Stimulated activated CD4-positive, alpha-beta T cell treated with anti-CD3 and anti-CD28 coated beads, Interleukin-12 subunit alpha, Interleukin-12 subunit beta, amount 100 ng/mL, for 24 hours (primary cell): ENCODE measurements at regions not wholly inside any gene's neighbourhood (a gene's known extent, or its start where the extent isn't known, plus 50 kb on each side); places are given as distances from the start of the nearest gene placed in this dataset.

Experiments used
- DNase-seq, 2 experiments: peaks; one replicate each; pipeline ENCODE4 v3.0.0-alpha.2; 2020; ENCODE audit warnings: low read depth in 2 of 2

DNA sequence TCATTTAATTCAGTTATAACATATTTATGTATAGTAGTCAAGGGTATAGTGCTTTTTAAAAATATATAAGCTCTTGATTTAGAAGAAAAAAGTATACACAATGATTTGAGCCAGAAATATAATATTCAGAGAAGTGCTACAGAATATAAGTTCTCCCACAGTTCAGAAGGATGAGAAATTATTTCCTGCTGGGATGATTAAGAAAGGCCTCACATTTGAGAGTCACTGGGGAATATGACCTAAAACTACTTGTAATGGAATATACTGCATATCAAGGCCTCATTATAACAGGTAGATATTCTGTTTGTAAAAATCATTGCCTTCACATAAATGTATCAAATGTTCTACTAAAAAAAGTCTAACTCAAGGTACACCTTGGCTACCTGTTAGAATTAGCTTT is 203.5 kb downstream of the MBD2 start:
- no peak for DNase-seq

DNA sequence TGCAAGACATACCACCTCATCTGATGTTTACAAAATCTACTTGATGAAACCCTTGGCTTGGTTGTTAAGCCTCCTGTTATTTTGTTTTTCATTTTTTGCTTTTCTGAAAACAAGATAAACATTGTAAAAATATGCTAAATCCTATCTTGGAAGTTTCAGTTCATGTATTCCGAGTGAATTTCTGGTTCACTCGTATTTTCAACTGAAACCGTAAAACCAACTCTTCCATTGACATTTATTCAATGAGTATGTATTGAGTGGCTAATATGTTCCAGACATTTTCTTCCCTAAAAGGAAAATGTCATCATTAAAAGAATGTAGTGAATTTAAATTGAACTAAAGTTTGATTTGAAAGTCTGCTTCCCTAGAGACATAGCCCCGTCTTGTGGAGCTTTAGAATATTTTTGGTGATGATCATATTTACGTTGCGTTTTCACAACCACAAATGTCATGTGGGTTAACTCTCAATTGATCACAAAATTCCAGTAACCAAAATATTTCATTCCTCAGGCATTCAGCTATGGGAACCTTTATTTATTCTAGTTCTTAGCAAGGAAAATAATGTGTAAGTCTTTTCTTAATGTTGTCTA is 204.2 kb downstream of the MBD2 start:
- no peak for DNase-seq

DNA sequence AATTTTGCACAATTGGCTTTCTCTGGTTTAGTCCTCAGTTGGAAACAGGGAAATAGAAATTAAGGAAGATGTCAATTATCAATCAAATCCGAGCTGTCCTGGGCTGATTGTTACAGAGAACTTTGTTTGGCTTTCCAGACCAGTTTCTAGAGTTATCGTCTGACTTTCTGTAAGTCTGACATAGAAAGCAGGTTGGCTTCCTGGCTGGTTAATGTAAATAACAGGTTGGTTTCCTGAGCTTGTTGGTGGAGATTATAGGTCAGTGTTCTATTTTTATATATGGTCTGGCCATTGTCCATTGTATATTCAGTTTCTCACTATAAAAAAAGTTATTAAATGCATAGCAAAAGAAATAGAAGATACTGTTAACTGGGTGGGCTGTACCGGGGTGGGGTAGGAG is 204.8 kb downstream of the MBD2 start:
- no peak for DNase-seq

DNA sequence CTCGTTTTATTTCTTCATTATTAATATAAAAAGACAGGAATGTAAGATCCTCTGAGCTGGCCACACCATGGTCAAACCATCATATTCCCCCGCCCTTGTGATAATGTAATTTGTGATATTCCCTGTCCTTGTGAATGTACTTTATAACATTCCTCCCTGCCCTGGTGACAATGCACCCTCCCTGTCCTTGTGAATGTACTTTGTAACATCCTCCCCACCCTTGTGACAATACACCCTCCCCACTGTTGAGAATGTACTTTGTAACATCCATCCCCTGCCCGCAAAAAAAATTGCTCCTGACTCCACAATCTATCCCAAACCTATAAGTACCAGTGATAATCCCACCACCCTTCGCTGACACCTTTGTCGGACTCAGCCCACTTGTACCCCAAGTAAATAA is 211.0 kb downstream of the MBD2 start:
- DNase-seq: no peak

DNA sequence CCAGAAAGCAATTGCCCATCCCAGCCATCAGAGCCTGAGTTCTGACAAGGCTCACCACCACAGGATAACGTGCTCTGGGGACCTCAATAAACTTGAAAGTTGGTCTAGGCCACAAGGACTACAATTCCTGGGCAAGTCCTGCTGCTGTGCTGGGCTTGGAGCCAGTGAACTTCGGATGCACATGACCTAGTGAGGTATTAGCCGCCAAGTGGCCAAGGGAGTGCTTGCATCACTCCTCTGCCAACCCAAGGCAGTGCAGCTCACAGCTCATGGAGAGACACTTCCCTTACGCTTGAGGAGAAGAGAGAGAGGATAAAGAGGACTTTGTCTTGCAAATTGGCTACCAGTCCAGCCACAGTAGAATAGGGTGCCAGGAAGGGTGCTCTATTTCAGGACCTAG is 219.6 kb downstream of the MBD2 start:
- DNase-seq: no peak

DNA sequence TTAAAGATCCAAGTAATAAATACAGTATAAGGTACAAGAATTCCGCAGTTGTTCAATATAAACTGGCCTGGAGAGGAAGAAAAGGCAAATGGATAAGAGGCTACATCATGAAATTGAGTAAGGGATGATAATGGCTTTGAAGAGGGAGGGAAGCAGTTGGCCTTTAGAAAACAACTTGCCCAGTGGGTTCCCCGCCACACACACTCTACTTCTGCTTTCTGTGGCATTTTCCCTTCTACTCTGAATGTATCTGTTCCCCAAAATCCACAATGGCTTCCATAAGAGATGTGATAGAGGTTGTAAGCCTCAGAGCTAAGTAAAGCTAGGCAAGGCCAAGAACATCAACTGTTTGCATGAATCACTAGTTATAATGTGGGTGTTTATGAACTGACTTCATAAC is 221.3 kb downstream of the MBD2 start:
- DNase-seq: no peak

DNA sequence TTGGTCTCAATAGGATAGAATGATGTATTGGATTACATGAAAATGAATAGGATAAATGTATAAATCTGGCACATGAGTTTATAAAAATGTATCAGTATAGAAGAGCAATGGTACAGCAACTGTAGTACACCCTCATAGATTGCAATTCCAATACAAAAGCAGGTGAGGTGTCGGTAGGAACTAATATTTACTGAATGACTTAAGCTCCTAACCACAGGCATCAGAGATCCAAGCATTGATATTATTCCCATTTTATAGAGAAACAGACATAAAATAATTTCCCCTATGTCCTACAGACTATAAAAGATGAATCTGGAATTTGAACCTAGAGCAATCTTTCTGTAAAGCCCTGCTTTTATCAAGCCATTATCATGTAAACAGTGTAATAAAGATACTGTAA is 227.4 kb downstream of the MBD2 start:
- DNase-seq: no peak

DNA sequence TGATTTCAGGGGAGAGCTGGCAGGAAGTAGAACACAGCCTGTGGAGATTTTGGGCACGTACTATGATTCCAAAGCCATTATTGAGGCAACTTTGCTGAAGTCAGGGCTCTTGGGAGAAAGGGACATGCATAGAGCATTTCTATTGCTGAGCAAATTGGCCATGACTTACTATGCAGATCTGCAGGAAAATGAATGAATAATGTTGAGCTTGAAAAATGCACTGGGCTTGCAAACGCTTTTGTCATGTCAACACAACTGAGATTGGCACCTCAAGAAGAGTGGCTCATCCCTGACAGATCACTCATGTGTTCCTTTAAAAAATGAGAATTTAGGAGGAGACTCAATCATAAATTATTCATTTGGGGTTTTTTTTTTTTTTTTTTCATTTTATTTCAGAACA is 230.5 kb downstream of the MBD2 start:
- DNase-seq: no peak

DNA sequence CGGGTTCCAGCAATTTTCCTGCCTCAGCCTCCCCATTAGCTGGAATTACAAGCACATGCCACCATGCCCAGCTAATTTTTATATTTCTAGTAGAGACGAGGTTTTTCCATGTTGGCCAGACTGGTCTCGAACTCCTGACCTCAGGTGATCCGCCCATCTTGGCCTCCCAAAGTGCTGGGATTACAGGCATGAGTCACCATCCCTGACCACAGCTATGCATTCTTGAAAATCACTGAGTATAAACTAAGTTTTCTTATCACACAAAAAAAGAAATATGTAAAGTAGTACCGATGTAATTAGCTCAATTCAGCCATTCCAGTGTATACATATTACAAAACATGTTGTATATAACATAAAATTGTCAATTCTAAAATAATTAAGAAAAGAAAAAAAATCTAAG is 232.7 kb downstream of the MBD2 start:
- no peak for DNase-seq

DNA sequence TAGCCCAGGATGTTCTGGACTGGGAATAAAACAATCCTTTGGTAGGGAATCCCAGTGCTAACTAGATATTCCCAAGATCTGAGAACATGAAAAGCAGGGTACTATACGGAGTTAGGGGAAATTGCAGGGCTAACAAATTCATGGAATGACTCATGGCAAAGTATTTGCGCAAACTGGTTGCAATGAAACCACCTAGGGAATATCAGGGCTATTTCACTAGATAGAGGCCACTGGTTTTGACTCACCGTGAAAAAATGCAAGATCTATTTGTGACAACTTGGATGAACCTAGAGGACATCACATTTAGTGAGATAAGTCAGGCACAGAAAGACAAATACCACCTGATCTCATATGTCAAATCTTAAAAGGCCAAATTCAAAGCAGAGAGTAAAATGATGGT is 233.3 kb downstream of the MBD2 start:
- no peak for DNase-seq

DNA sequence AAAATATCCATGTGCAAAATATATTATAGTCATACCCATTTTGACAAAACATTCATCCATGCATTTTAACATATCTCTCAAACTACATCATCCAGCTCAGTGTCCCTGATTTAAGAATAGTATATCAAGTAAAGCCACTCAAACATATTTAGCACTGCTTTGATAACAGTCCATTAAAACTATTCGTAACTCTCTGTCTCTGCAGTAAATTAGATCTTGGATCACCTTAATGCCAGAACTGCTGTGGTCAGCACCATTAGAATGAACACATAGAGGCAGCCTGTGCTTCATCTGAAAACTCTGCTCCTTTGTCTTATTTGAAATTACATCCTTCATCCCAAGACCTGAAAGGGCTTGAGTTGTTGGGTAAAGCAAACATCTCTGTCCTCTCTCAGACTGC is 234.0 kb downstream of the MBD2 start:
- no peak for DNase-seq

DNA sequence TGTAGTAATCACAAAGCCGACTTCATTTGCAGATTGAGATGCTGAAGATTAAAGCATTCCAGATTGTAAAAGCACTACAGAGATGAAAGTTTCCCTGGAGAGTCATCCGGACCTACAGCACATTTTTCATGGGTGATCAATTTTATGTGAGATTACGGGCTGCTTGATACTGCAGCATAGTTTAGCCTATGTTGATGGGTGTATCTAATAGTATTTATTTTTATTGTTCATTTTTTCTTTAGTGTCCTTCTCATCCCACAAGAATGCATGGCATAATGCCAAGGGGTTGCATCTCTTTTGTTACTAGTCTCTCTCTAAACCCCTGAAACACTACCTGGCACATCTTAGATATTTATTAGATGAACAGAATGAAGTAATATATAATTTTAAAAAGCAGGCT is 240.4 kb downstream of the MBD2 start:
- no peak for DNase-seq

DNA sequence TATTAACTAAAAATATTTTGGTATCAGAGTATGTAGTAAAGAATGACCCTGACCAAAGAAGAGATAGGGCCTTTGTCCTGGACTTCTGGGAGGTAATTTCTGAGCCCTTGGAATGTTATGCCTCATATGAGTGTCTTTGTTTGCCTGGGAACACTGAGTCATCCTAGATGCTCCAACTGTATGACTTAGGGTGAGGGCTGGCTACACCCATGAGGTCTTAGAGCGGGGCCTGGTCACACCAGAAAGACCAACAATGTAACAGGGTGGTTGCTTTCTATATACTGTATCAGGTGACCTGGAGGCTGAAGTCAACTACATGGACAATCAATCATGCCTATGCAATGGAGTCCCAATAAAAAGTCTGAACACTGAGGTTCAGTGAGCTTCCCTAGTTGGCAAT is 253.1 kb downstream of the MBD2 start:
- DNase-seq: no peak

DNA sequence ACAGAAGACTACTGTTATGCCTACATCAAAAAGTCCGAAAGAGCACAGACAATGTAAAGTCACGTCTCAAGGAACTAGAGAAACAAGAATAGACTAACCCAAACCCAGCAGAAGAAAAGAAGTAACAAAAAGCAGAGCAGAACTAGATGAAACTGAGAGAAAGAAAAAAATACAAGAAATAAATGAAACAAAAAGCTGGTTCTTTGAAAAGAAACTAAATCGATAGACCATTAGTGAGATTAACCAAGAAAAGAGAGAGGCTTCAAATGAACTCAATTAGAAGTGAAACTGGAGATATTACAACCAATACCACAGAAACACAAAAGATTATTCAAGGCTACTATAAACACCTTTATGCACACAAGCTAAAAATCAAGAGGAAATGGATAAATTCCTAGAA is 271.8 kb downstream of the MBD2 start:
- DNase-seq: no peak

DNA sequence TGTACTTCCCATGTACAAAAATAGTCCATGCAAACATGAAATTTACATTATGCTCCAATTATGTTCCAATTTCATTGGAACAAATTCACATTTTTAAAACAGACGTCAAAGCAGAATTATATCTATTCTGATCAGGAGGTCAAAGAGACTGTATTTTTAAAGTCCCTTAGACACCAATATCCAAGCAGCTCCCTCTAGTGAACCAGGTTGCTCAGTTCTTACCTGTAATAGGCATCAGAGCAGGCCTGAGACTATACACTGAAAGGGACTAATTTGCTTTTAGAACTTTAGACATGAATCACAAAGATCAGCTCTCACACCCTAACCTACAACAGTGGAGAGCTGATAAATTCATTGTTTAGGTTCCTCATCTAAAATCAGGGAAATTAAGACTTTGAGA is 273.9 kb downstream of the MBD2 start:
- no peak for DNase-seq

DNA sequence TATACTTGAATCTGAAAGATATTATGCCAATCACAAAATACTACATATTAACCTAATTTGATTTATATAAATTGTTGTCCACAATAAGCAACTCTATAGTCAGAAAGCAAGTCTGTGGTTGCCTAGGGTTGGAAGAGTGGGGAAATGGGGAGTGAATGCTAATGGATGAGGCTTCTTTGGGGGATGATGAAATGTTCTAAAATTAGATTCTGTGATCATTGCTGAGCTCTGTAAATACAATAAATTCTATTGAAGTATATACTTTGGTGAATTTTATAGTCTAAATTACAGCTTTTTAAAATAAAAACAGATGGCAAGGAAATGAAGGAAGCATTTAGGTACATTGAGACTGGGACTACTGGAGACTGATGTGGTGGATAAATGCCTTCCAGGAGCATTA is 275.5 kb downstream of the MBD2 start:
- DNase-seq: no peak

DNA sequence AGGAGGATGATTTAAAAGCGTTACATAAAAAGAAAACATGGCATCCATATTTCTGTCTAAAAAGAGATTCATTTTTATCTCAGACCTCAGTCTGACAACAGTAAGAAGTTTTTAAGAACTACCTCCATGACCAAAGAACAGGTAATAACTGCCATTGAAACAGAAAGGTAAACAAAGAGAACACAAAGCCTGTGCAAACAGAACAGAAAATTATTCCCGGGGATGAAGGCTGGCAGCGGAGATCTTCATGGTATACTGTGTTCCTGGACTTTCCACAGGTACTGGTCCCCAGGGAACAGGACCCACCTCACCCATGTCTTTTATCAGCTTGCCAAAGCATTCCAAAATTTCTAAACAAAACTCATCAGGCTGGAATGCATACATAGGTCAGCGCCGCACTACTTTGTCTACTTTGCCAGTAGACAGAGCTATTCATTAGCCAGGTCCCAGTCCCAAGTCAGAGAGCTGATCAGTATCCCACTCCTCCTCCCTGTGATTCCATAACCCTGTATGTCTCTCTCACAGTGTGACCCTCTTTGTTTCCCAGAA is 277.3 kb downstream of the MBD2 start:
- no peak for DNase-seq

DNA sequence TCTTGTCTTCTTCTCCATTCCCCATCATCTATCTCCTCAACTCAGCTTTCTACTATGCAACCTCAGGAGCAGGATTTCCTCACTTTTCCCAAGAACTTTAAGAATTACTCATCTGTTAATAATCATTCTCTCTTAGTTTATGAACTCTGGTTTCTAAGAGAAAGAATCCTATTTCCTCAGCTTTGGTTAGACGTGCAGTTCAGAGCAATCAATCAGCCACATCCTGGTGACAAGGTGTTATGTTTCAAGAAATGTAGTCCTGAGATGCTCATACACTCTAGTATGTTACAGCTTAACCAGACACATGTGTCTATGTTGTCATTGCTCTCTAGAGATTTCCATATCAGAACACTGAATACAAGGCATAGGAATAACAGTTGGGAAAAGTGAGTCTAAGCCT is 277.9 kb downstream of the MBD2 start:
- no peak for DNase-seq

DNA sequence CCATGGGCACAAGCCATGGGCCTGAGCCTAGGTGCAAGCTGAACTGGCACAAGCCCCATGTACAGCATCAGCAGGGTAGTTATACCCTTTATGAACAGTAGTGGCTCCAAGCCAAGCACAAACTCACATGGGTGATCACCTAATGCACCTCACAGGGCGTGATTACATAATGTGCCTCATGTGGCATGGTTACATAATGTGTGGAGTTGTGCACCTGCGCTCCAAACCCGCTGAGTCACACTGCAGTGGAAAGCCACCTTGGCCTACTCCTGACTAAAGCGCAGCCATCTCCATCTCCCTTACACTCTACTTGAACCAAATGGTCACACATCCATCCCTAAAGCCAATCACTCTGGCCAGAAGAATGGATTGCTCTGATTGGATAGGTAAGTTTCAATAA is 279.7 kb downstream of the MBD2 start:
- DNase-seq: no peak

DNA sequence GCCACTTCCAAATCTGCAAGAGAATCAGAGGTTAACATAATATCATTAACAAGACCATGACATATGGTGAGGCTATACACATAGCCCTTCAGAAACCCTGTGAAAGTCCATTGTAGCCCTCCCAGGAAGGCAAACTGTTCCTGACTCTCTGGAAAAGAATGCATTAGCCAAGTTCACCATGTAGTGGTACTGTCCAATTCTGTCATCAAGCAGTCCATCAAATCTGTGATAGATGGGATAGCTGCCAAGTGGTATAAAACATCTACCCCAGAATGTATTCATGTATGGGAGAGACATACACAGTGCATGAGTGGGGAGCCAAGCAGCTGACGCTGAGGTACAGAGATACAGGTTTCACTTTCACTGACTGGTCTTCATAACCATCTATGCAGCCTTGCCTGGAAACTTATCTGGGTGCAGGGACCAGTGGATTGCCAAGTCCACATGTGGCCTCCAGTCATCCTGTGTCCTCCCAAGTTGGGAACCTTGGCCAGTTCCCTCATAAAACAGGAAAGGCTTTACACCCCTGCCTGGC is 281.1 kb downstream of the MBD2 start:
- DNase-seq: no peak

DNA sequence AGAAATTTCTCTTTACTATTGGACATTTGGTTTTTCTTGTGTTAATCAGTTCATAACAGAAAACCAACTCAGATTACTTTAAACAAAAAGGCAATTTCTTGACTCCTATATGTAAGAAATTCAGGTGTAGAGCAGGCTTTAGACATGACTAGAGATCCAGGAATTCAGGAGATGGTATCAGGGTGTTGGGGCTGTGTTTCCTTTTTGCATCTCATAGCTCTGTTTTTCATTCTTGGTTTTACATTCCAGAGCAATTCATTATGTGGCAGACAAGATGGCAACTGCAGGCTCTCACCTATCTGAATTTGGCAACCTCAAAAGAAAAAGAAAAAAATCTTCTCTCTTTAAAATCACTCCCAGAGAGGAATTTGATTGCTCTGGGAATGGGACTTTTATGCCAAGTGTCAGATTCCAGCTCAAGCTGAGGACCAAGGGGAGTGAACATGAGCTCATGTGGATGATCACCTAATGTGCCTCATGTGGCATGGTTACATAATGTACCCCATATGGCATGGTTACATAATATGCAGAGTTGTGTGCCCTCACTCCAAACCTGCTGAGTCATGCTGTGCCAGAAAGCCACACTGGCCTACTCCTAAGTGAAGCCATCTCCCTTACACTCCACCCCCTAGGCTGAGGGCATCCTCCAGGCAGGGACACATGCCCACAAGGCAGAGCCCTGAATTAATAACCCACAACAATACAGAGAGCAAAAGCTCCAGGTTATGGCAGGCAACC is 282.7 kb downstream of the MBD2 start:
- no peak for DNase-seq

DNA sequence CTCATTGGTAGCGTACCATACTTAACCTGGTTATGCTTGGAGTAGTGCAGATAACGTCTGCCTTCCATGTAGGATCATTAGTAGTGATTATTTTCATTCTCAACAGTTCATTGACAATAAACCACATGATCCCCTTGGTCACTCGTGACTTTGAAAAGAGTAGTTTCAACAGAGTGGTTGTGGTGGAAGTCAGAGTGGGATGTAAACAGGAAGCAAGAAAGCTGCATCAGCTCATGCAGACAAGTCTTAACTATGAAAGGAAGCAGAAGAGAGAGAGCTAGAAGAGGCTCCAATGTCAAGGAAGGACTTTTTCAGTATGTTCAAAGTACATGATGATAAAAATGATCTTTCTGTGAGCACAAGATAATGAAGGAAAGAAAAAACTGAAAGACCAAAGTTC is 287.4 kb downstream of the MBD2 start:
- DNase-seq: no peak

DNA sequence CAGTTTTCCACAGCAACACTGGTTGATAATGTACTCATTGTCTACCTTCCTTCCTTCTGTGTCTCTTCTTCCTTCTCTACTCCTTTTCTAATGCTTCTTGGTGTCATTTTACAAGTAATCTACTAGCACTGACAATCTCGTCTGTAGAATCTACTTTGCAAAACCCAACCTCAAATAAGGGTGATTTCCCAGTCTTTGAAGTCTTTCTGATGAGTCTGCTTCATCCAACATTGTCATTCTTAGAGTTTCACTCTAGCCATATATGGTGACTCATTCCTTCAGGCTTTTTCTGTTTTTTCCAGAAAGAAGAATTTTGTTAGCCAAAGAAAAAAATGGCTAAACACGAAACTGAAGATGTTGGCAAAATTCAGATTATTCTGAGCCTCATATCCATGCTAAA is 288.7 kb downstream of the MBD2 start:
- DNase-seq: no peak

DNA sequence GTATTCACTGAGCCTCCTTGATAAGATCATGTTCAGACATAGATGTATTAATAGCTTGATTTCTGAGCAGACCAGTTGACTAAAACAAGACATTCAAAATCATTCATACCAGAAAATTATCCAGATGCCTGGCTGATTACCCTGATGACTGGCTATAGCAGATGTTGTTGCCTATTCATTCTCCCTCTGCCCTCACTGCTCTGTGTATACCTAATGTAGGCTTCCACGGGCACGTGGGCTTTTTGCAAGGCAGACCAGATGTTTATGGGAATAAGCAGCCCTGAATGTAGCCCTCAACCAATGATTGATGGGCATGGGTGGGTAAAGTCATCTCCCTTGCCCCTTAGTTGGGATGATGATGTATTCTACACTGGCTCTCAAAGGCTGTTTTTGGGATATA is 289.1 kb downstream of the MBD2 start:
- no peak for DNase-seq
